A673 (cell line): ENCODE measurements at regions not wholly inside any gene's neighbourhood (a gene's known extent, or its start where the extent isn't known, plus 50 kb on each side); places are given as distances from the start of the nearest gene placed in this dataset.
A peak's percentile ranks its signal among the peaks of the same experiment; 100 is the strongest.

Source experiments
- BruUV-seq: library from RNA; stranded (reverse); fragments of 400-500 nt; replicated peaks from 2 replicates; lab custom pipeline; 2021; lab: Mats Ljungman, UMichigan
- CTCF ChIA-PET: fragments of 300-600 bp; sonication (Branson Sonifier 250); formaldehyde crosslinking; loops from one replicate; lab custom pipeline; 2022; ENCODE audit warnings: antibody characterized with exemption; lab: Charles Lee
- POLR2A ChIA-PET: fragments of 300-600 bp; sonication (Branson Sonifier 250); formaldehyde crosslinking; loops from one replicate; lab custom pipeline; 2022; ENCODE audit warnings: antibody characterized with exemption; ENCODE audit not compliant: low non-redundant PET; lab: Charles Lee
- DNase-seq: peaks from one replicate; pipeline ENCODE4 v3.0.0-alpha.2; 2015; ENCODE audit warnings: low spot score
- H3K27ac ChIP-seq: fragments of 200-600 bp; sonication (generic); 2 replicates; pipeline ENCODE4 v1.5.1; 2016; ENCODE audit warnings: mixed run types, low read depth, mild to moderate bottlenecking, mixed read lengths, antibody characterized with exemption, low read length; ENCODE audit not compliant: poor library complexity, severe bottlenecking
- H3K27me3 ChIP-seq: fragments of 200-600 bp; sonication (generic); replicated peaks from 2 replicates; pipeline ENCODE4 v1.6.1; 2017; ENCODE audit warnings: mixed run types, low read depth, mild to moderate bottlenecking, mixed read lengths, antibody characterized with exemption, low read length; ENCODE audit not compliant: insufficient read depth, poor library complexity
- H3K36me3 ChIP-seq: fragments of 200-600 bp; sonication (generic); 2 replicates; pipeline ENCODE4 v1.6.1; 2016; ENCODE audit warnings: mixed run types, mild to moderate bottlenecking, mixed read lengths, antibody characterized with exemption, low read length; ENCODE audit not compliant: insufficient read depth, poor library complexity, severe bottlenecking
- H3K4me1 ChIP-seq: fragments of 200-600 bp; sonication (generic); 2 replicates; pipeline ENCODE4 v1.6.1; 2017; ENCODE audit warnings: mixed run types, mild to moderate bottlenecking, mixed read lengths, antibody characterized with exemption, low read length; ENCODE audit not compliant: insufficient read depth, poor library complexity, severe bottlenecking
- H3K4me3 ChIP-seq: fragments of 200-600 bp; sonication (generic); 2 replicates; pipeline ENCODE4 v1.5.1; 2016; ENCODE audit warnings: low read depth, mixed run types, mild to moderate bottlenecking, mixed read lengths, low read length; ENCODE audit not compliant: poor library complexity, severe bottlenecking
- H3K9me3 ChIP-seq: fragments of 200-600 bp; sonication (generic); 2 replicates; pipeline ENCODE4 v1.6.1; 2016; ENCODE audit warnings: mixed run types, low read depth, mild to moderate bottlenecking, mixed read lengths, antibody characterized with exemption, low read length; ENCODE audit not compliant: poor library complexity, severe bottlenecking
- EZH2 ChIP-seq: fragments of 200-600 bp; sonication (generic); IDR thresholded peaks from 2 replicates; pipeline ENCODE4 v1.6.1; 2017; ENCODE audit warnings: borderline replicate concordance, low read depth, mild to moderate bottlenecking, mixed read lengths, antibody characterized with exemption, low read length; ENCODE audit not compliant: poor library complexity, severe bottlenecking
- intact Hi-C: fragments of 100-400 bp; cut with micrococcal nuclease; formaldehyde crosslinking; loops from one replicate; pipeline ENCODE4 v1.10.0; 2022; ENCODE audit not compliant: unreplicated experiment
- TF ChIP-seq, protein P1 (sequence below): fragments of 300-800, 200-600 bp; sonication (generic); conservative IDR thresholded peaks from 2 replicates; pipeline ENCODE4 v1.5.1; 2017; ENCODE audit warnings: low read depth, mild to moderate bottlenecking, antibody characterized with exemption, low read length, moderate library complexity, mixed read lengths

DNA sequence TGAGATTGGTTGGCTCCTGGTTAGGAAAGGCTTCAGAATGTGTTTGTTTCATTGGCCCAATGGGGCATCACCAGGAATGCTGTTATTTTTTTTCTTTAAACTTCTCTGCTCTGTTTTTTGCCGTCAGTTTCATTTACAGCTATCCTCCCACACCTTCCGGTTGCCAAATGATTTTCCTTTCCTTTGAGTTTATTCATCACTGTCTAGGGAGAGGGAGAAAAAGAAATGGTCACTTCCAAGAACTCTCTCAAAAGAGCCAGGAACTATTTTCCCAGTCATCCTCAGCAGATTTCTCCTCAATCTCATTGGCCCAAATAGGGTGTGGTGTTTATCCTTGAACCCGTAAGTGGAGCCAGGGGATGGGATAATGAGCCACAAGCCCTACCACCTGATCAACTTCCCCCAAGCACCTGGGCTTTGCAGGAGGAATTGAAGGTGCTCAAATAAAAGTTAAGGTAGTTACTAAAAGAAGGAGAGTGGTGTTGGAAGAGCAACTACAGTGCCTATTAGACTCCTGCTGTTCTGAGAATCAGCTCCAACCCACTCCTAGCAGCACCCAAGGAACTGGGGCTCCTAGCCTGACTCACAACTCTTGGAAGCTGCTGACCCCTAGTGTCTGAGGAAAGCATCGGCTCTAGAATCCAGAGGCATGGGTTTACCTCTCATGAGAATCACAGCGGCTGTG lies 183.8 kb upstream of the IL12A start:
- Histone ChIP-seq H3K27ac (no peak overlapping the region), H3K36me3 (no peaks in the 10 kb centered on the region), H3K27me3 (no peaks in the 10 kb centered on the region), H3K4me1 (no peaks in the 10 kb centered on the region), H3K9me3 (no peaks in the 10 kb centered on the region), H3K4me3 (no peak overlapping the region)
- POLR2A ChIA-PET: no interaction called here
- no peak for TF ChIP-seq EZH2
- TF ChIP-seq, protein P1, sequence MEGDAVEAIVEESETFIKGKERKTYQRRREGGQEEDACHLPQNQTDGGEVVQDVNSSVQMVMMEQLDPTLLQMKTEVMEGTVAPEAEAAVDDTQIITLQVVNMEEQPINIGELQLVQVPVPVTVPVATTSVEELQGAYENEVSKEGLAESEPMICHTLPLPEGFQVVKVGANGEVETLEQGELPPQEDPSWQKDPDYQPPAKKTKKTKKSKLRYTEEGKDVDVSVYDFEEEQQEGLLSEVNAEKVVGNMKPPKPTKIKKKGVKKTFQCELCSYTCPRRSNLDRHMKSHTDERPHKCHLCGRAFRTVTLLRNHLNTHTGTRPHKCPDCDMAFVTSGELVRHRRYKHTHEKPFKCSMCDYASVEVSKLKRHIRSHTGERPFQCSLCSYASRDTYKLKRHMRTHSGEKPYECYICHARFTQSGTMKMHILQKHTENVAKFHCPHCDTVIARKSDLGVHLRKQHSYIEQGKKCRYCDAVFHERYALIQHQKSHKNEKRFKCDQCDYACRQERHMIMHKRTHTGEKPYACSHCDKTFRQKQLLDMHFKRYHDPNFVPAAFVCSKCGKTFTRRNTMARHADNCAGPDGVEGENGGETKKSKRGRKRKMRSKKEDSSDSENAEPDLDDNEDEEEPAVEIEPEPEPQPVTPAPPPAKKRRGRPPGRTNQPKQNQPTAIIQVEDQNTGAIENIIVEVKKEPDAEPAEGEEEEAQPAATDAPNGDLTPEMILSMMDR: peak; percentile 93
- CTCF ChIA-PET: interaction anchor here (0.5 to 1.1 kb wide), 6 partner anchors 64 to 958 kb away, joined by 3 to 9 read pairs (median 3); no protein-coding TSS in a partner anchor
- intact Hi-C loops: loop anchor here (1.0 to 10.0 kb wide), 4 partner anchors 189 to 960 kb away; no protein-coding TSS in a partner anchor
- peak; percentile 90 for DNase-seq
- no TSS peak for BruUV-seq

DNA sequence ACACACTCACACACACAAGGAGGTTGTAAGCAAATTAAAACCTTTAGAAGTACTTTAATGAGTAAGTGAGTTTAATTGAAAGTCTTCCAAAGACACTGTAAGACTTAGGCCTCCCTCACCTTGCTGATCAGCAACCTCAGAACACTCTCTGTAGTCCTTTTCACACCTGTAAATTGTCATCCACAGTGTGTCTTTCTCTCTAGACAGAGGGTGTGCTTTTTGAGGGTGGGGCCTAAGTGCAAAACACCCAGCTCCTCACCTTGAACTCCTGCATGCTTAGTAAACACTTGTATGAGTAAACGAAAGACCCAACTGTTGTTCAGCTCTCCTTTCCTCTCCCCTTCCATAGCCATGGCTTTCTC lies 183.2 kb upstream of the IL12A start:
- Histone ChIP-seq H3K36me3 (no peaks in the 10 kb centered on the region), H3K27ac (no peak overlapping the region), H3K9me3 (no peaks in the 10 kb centered on the region), H3K4me3 (no peak overlapping the region), H3K27me3 (no peaks in the 10 kb centered on the region), H3K4me1 (no peaks in the 10 kb centered on the region)
- no peak for DNase-seq
- TF ChIP-seq, protein P1: 0 out of 2 replicates have a peak, but pooled peaks have one; percentile 8
- TF ChIP-seq EZH2: no peak
- ChIA-PET POLR2A (no interaction called here), CTCF (interaction anchor here (0.5 to 1.1 kb wide), 3 partner anchors 65 to 541 kb away, joined by 3 to 9 read pairs (median 3); no protein-coding TSS in a partner anchor)
- no TSS peak for BruUV-seq
- intact Hi-C loops: loop anchor here (1.0 to 10.0 kb wide), 4 partner anchors 189 to 961 kb away; no protein-coding TSS in a partner anchor

DNA sequence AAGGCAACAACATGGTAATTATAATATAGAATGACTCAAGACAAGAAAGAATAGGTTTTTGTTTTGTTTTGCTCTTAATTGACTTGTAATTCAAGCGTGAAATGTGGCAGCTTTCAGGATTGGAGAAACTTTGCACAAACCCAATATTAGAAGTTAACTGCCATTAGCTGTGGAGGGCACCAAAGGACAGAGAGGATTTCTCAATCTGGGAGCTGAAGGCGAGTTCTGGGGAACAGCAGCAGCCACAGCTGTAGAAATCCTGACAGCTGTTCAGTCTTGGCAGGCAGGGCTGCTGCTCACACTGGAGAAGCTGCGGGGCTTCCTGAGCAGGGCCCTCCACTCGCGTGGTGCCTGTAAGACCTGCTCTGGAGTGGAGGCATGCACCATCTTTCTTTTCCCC lies 182.2 kb upstream of the IL12A start:
- Histone ChIP-seq H3K27me3 (no peaks in the 10 kb centered on the region), H3K27ac (no peak overlapping the region), H3K36me3 (no peaks in the 10 kb centered on the region), H3K4me1 (no peaks in the 10 kb centered on the region), H3K4me3 (no peak overlapping the region), H3K9me3 (no peaks in the 10 kb centered on the region)
- BruUV-seq: no TSS peak
- TF ChIP-seq EZH2: no peak
- TF ChIP-seq, protein P1: no peak
- DNase-seq: no peak
- intact Hi-C loops: loop anchor here (10.0 kb wide), 1 partner anchor 962 kb away; no protein-coding TSS in a partner anchor
- POLR2A ChIA-PET: no interaction called here
- CTCF ChIA-PET: no interaction called here
